Neural crest cell (in vitro differentiated cells): ENCODE measurements at regions not wholly inside any gene's neighbourhood (a gene's known extent, or its start where the extent isn't known, plus 50 kb on each side); places are given as distances from the start of the nearest gene placed in this dataset.

ENCODE experiments used
- DNase-seq: peaks from one replicate; pipeline ENCODE4 v3.0.0; 2021; ENCODE audit warnings: low read depth, mixed read lengths, low spot score
- H3K27ac Mint-ChIP-seq: one replicate; pipeline ENCODE4 v1.8.0; 2021; ENCODE audit warnings: mild to moderate bottlenecking, mixed read lengths; ENCODE audit not compliant: unreplicated experiment
- H3K27me3 Mint-ChIP-seq: 2 replicates; pipeline ENCODE4 v1.8.0; 2021; ENCODE audit warnings: low read depth, mild to moderate bottlenecking, mixed read lengths
- H3K36me3 Mint-ChIP-seq: 2 replicates; pipeline ENCODE4 v1.8.0; 2021; ENCODE audit warnings: low read depth, mild to moderate bottlenecking, mixed read lengths
- H3K4me1 Mint-ChIP-seq: 2 replicates; pipeline ENCODE4 v1.8.0; 2021; ENCODE audit warnings: mixed read lengths
- H3K4me3 Mint-ChIP-seq: one replicate; pipeline ENCODE4 v1.8.0; 2021; ENCODE audit warnings: mild to moderate bottlenecking, mixed read lengths
- H3K9me3 Mint-ChIP-seq: 2 replicates; pipeline ENCODE4 v1.8.0; 2021; ENCODE audit warnings: mixed read lengths
- TF ChIP-seq, protein P1 (sequence below): fragments of 200-600 bp; sonication (generic); conservative IDR thresholded peaks from 2 replicates; pipeline ENCODE4 v1.5.0; 2021; ENCODE audit warnings: antibody characterized with exemption, mild to moderate bottlenecking

DNA sequence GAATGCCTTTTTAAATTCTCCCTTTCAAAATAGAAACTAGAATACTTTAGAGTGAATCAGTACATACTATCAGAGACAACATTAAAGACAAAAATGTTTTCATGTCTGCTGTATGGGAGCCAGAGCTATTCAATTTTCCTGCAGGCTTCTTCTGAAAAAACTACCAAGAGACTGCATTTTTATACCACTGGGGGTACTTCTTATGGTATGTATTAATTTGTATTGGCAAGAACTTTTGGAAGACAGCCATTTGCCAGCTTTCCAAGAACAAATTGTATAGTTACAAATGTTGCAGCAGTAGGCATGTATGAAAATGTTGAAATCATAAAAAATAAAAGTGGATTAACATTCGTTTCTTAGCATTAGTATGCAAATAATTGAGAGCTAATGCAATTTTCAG, 1010.0 kb upstream of the CADM2 start:
- H3K27me3 Mint-ChIP-seq: no peaks in the 10 kb centered on the region
- DNase-seq: no peak
- peaks cover 5% of the 10 kb centered on the region for H3K4me1 Mint-ChIP-seq
- no peak overlapping the region for H3K27ac Mint-ChIP-seq
- H3K4me3 Mint-ChIP-seq: no peak overlapping the region
- no peaks in the 10 kb centered on the region for H3K36me3 Mint-ChIP-seq
- H3K9me3 Mint-ChIP-seq: no peaks in the 10 kb centered on the region
- TF ChIP-seq, protein P1, sequence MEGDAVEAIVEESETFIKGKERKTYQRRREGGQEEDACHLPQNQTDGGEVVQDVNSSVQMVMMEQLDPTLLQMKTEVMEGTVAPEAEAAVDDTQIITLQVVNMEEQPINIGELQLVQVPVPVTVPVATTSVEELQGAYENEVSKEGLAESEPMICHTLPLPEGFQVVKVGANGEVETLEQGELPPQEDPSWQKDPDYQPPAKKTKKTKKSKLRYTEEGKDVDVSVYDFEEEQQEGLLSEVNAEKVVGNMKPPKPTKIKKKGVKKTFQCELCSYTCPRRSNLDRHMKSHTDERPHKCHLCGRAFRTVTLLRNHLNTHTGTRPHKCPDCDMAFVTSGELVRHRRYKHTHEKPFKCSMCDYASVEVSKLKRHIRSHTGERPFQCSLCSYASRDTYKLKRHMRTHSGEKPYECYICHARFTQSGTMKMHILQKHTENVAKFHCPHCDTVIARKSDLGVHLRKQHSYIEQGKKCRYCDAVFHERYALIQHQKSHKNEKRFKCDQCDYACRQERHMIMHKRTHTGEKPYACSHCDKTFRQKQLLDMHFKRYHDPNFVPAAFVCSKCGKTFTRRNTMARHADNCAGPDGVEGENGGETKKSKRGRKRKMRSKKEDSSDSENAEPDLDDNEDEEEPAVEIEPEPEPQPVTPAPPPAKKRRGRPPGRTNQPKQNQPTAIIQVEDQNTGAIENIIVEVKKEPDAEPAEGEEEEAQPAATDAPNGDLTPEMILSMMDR: no peak

DNA sequence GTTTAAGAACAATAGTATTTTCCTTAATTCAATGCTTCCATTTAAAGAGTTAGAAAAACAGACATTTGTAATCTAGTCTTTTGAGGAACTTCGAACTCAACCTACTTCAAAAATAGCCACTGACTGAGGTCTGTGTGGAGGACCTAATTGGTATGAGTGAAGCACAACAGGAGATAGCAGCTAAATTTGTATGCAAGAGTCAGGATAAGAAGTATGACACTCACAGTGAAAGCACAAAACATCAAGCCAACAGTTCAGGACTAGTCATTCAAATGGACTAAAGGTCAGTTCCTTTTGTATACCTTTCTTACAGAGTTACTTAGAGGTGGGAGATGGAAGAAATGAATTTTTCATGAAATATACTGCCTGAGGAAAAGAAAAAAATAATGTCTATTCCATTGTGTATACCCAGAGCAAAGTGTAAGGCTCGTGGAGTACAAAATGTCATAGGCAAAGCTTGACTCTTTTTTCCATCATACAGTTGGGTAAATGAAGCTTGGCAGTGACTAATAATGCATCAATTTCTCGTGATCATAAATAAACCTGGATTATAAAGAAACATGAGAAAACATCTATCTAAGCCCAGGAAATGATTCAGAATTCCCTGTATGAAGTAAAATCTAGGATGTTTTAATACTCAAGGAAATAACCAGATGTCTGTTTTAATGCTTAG, 1005.2 kb upstream of the CADM2 start:
- Mint-ChIP-seq H3K9me3 (no peaks in the 10 kb centered on the region), H3K36me3 (no peaks in the 10 kb centered on the region), H3K27ac (no peak overlapping the region), H3K4me1 (peaks cover 5% of the 10 kb centered on the region), H3K27me3 (no peaks in the 10 kb centered on the region), H3K4me3 (no peak overlapping the region)
- TF ChIP-seq, protein P1: no peak
- no peak for DNase-seq

DNA sequence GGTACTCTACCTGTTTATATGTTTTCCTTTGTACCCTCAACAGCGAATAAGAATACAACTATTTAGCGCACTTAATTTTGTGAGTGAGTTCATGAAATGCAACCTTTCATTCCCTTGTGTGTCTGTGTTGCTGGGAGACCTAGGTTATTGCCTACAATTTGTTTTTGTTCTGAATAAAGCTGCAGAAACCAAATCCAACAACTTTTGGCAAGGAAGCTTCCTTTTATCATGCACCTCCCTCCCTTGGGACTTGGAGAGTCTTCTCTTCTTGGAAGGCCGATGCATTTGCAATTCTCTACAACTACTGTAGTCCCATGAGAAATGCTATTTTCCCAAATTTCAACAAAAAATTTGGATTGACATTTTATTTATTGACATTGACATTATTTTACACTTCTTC, 1002.4 kb upstream of the CADM2 start:
- no peaks in the 10 kb centered on the region for H3K9me3 Mint-ChIP-seq
- DNase-seq: no peak
- TF ChIP-seq, protein P1: no peak
- H3K4me3 Mint-ChIP-seq: no peak overlapping the region
- peaks cover 5% of the 10 kb centered on the region for H3K4me1 Mint-ChIP-seq
- no peaks in the 10 kb centered on the region for H3K27me3 Mint-ChIP-seq
- H3K27ac Mint-ChIP-seq: no peak overlapping the region
- no peaks in the 10 kb centered on the region for H3K36me3 Mint-ChIP-seq

DNA sequence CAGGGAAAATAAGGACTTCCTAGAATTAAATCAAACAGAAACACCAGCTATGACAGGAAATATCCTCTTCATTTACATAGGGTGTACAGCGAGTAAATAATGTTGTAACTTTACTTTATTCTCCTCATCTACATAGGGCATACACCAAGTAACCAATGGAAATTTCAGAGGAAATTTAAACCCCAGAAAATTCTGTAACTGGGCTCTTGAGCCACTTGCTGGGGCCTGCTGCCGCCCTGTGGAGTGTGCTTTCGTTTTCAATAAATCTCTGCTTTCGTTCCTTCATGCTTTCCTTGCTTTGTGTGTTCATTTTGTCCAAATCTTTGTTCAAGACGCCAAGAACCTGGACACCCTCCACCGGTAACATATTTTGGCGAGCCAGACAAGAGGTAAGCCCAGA, 990.4 kb upstream of the CADM2 start:
- Mint-ChIP-seq H3K27ac (no peak overlapping the region), H3K4me3 (no peak overlapping the region), H3K9me3 (peaks cover 8% of the 10 kb centered on the region), H3K36me3 (no peaks in the 10 kb centered on the region), H3K27me3 (no peaks in the 10 kb centered on the region), H3K4me1 (no peaks in the 10 kb centered on the region)
- TF ChIP-seq, protein P1: no peak
- no peak for DNase-seq

DNA sequence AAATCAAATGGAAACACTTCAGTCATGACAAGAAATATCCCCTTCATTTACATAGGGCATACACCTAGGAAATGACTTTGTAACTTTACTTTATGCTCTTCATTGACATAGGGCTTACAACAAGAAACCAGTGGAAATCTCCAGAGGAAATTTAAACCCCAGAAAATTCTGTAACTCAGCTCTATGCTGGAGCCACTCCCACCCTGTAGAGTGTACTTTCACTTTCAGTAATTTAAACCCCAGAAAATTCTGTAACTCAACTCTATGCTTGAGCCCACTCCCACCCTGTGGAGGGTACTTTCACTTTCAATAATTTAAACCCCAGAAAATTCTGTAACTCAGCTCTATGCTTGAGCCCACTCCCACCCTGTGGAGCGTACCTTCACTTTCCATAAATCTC, 987.1 kb upstream of the CADM2 start:
- Mint-ChIP-seq H3K4me3 (no peak overlapping the region), H3K9me3 (peaks cover 4% of the 10 kb centered on the region), H3K27me3 (no peaks in the 10 kb centered on the region), H3K36me3 (no peaks in the 10 kb centered on the region), H3K4me1 (no peaks in the 10 kb centered on the region), H3K27ac (no peak overlapping the region)
- TF ChIP-seq, protein P1: no peak
- no peak for DNase-seq
